Esophagus muscularis mucosa (tissue), 4 donors: ENCODE measurements at regions not wholly inside any gene's neighbourhood (a gene's known extent, or its start where the extent isn't known, plus 50 kb on each side); places are given as distances from the start of the nearest gene placed in this dataset.

ENCODE experiments used
- DNase-seq: peaks from one replicate; pipeline ENCODE4 v3.0.0-alpha.2; 2017; ENCODE audit errors: extremely low spot score
- H3K27ac ChIP-seq, 4 donors: fragments of 200-600 bp; sonication (generic); replicated peaks in 1 of 4; 1 replicate in 3 of 4; 2 replicates in 1 of 4; pipeline ENCODE4 v1.5.1; 2016 to 2019; ENCODE audit warnings: mild to moderate bottlenecking in 1 of 4
- H3K27me3 ChIP-seq, 4 donors: fragments of 200-600 bp; sonication (generic); one replicate each; pipeline versions ENCODE4 v1.5.1 to v1.6.0; 2016 to 2019
- H3K36me3 ChIP-seq, 4 donors: fragments of 200-600 bp; sonication (generic); one replicate each; pipeline ENCODE4 v1.5.1; 2016 to 2019
- H3K4me1 ChIP-seq, 4 donors: fragments of 200-600 bp; sonication (generic); one replicate each; pipeline ENCODE4 v1.5.1; 2016 to 2019
- H3K4me3 ChIP-seq, 4 donors: fragments of 200-600 bp; sonication (generic); 1 replicate in 2 of 4; 2 replicates in 2 of 4; pipeline ENCODE4 v1.5.1; 2016 to 2019; ENCODE audit warnings: mild to moderate bottlenecking in 4 of 4, moderate library complexity in 1 of 4
- H3K9me3 ChIP-seq, 4 donors: fragments of 200-600 bp; sonication (generic); 1 replicate in 3 of 4; 2 replicates in 1 of 4; pipeline ENCODE4 v1.5.1; 2016 to 2019
- CTCF ChIP-seq, 3 experiments: fragments of 200-600 bp in 2 of 3; fragments of 450-650 bp in 1 of 3; sonication (generic) in 2 of 3; IDR thresholded peaks; one replicate each; pipeline ENCODE4 v1.5.1; 2017 to 2019; ENCODE audit warnings: antibody characterized with exemption in 3 of 3, mild to moderate bottlenecking in 2 of 3, moderate library complexity in 1 of 3
- EP300 ChIP-seq: sonication (generic); formaldehyde crosslinking; IDR thresholded peaks from one replicate; pipeline ENCODE4 v1.6.1; 2017; ENCODE audit warnings: antibody characterized with exemption
- POLR2A ChIP-seq: fragments of 450-650 bp; IDR thresholded peaks from one replicate; pipeline ENCODE4 v1.6.1; 2017; ENCODE audit warnings: antibody characterized with exemption, moderate library complexity, mild to moderate bottlenecking, low read depth
- POLR2AphosphoS5 ChIP-seq, 2 donors: sonication (generic); formaldehyde crosslinking; IDR thresholded peaks; one replicate each; pipeline ENCODE4 v1.6.1; 2017; ENCODE audit warnings: antibody characterized with exemption in 2 of 2
- WGBS: methylation state at CpG from one replicate; pipeline ENCODE4 v1.1.5; 2018; 5-methylcytosine and 5-hydroxymethylcytosine counted together
- intact Hi-C: fragments of 100-400 bp; cut with DNase I; formaldehyde crosslinking; loops from one replicate; pipeline ENCODE4 v1.15.1; 2023

GRCh38 chr22:22768885-22769284, 118.7 kb upstream of the IGLL5 start:
- Histone ChIP-seq H3K4me3 (no peak overlapping the region), H3K9me3 (no peaks in the 10 kb centered on the region), H3K27ac (no peak overlapping the region), H3K36me3 (no peaks in the 10 kb centered on the region), H3K4me1 (no peaks in the 10 kb centered on the region), H3K27me3 (peaks cover 0 to 26% (median 0%) of the 10 kb centered on the region in 4 donors)
- WGBS: 98% methylated on average over 2 of the region's 2 CpGs
- TF ChIP-seq EP300: no peak
- no peak for TF ChIP-seq POLR2AphosphoS5 (IDR thresholded peaks at IDR 0.05)
- TF ChIP-seq POLR2A: no peak
- no peak for TF ChIP-seq CTCF (IDR thresholded peaks at IDR 0.05)
- intact Hi-C loops: no loop called here
- no peak for DNase-seq

GRCh38 chr22:22769434-22770279, 118.0 kb upstream of the IGLL5 start:
- TF ChIP-seq EP300 (no peak), CTCF (IDR thresholded peaks at IDR 0.05) (no peak), POLR2A (no peak), POLR2AphosphoS5 (IDR thresholded peaks at IDR 0.05) (no peak)
- WGBS: 87% methylated on average over 2 of the region's 4 CpGs
- DNase-seq: no peak

DNA sequence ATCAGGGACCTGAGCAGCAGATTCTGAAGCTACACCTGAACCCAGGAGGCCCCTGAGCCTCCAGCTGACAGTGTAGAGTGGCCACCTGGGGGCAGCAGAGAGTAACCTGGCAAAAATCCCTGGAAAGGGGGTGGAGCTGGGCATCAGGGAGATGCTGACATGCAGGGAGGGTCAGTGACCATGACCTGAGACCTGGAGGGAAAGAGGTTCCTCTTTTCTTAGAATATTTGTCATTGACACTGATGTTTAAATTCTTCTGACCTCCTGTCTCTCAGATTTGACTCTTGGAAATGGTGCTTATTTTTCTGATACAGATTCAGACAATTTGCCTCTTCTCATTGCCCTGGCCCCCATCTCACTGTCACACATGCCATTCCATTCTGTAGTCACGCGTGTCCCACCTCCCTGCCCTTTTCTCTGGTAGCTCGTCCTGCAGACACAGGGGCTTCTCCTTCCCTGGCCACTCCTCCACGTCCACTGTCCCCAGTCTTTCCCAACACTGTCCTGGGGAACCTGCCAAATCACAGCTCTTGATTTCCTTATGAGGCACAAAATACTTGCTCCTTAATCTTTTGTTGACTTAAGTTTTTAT, 117.2 kb upstream of the IGLL5 start:
- 44% methylated on average over 4 of the region's 4 CpGs for WGBS
- no peak for TF ChIP-seq EP300
- TF ChIP-seq CTCF (IDR thresholded peaks at IDR 0.05): peak; percentile 33 to 47 (median 43)
- Histone ChIP-seq H3K27ac (no peak overlapping the region), H3K4me1 (no peaks in the 10 kb centered on the region), H3K9me3 (no peaks in the 10 kb centered on the region), H3K36me3 (no peaks in the 10 kb centered on the region), H3K27me3 (peaks cover 0 to 26% (median 0%) of the 10 kb centered on the region in 4 donors), H3K4me3 (no peak overlapping the region)
- intact Hi-C loops: no loop called here
- no peak for DNase-seq

More at GRCh38 chr22:22769434-22770279, 118.0 kb upstream of the IGLL5 start:
- H3K4me3 ChIP-seq: no peak overlapping the region
- no peaks in the 10 kb centered on the region for H3K36me3 ChIP-seq
- no peaks in the 10 kb centered on the region for H3K4me1 ChIP-seq
- no peaks in the 10 kb centered on the region for H3K9me3 ChIP-seq
- H3K27me3 ChIP-seq: peaks cover 0 to 26% (median 0%) of the 10 kb centered on the region in 4 donors
- H3K27ac ChIP-seq: no peak overlapping the region
- intact Hi-C loops: no loop called here

DNA sequence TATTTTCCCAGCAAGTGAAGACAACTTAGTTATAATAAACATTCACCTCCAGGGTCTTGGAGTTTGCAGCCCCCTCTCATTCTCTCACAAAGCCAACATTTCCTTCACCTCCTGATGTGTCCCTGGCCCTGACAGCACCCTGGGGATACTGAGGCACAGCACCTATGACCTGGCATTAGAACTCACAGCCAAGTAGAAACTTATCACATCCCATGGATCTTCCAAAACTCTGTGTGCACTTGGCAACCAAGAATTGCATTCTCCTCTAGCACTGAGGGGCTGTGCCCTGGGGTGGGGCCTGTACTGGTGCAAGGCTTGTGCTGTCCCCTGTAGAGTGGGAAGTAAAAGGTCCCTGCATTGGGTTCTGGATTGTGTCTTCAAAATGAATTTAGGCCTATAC, 116.7 kb upstream of the IGLL5 start:
- no peak for DNase-seq
- TF ChIP-seq POLR2A (no peak), EP300 (no peak), CTCF (IDR thresholded peaks at IDR 0.05) (no peak), POLR2AphosphoS5 (IDR thresholded peaks at IDR 0.05) (no peak)
- peaks cover 0 to 26% (median 0%) of the 10 kb centered on the region in 4 donors for H3K27me3 ChIP-seq
- H3K4me3 ChIP-seq: no peak overlapping the region
- no peak overlapping the region for H3K27ac ChIP-seq
- no peaks in the 10 kb centered on the region for H3K9me3 ChIP-seq
- no peaks in the 10 kb centered on the region for H3K4me1 ChIP-seq
- H3K36me3 ChIP-seq: no peaks in the 10 kb centered on the region
- intact Hi-C loops: no loop called here
